Heart left ventricle (tissue), 16 donors: ENCODE measurements at regions not wholly inside any gene's neighbourhood (a gene's known extent, or its start where the extent isn't known, plus 50 kb on each side); places are given as distances from the start of the nearest gene placed in this dataset.

Experiments
- ATAC-seq, 4 donors: fragments of 200-7000 bp; cut with Tn5 transposase; one replicate each; pipeline ENCODE4 v1.9.1; 2020 to 2022; ENCODE audit warnings: moderate library complexity in 4 of 4, mild to moderate bottlenecking in 3 of 4, moderate number of reproducible peaks in 1 of 4
- DNase-seq, 5 donors: peaks; one replicate each; pipeline ENCODE4 v3.0.0-alpha.2; 2020
- H3K27ac ChIP-seq, 12 donors: fragments of 200-600 bp; sonication (generic) in 4 of 12; one replicate each; pipeline versions ENCODE4 v1.5.0 to v1.8.0; 2016 to 2022; ENCODE audit warnings: mild to moderate bottlenecking in 2 of 12
- H3K27me3 ChIP-seq, 9 donors: fragments of 200-600 bp; sonication (generic) in 2 of 9; one replicate each; pipeline versions ENCODE4 v1.5.1 to v1.8.0; 2016 to 2022; ENCODE audit warnings: mild to moderate bottlenecking in 3 of 9
- H3K36me3 ChIP-seq, 9 donors: fragments of 200-600 bp; sonication (generic) in 2 of 9; one replicate each; pipeline versions ENCODE4 v1.5.0 to v1.8.0; 2018 to 2022; ENCODE audit warnings: mild to moderate bottlenecking in 2 of 9
- H3K4me1 ChIP-seq, 12 donors: fragments of 200-600 bp; sonication (generic) in 4 of 12; one replicate each; pipeline versions ENCODE4 v1.5.0 to v1.8.0; 2016 to 2022; ENCODE audit warnings: mild to moderate bottlenecking in 3 of 12
- H3K4me3 ChIP-seq, 12 donors: fragments of 200-600 bp; sonication (generic) in 4 of 12; one replicate each; pipeline versions ENCODE4 v1.5.0 to v1.8.0; 2017 to 2022; ENCODE audit warnings: mild to moderate bottlenecking in 9 of 12, moderate library complexity in 4 of 12
- H3K9me3 ChIP-seq, 12 donors: fragments of 200-600 bp; sonication (generic) in 4 of 12; one replicate each; pipeline versions ENCODE4 v1.5.0 to v1.8.0; 2016 to 2022; ENCODE audit warnings: mild to moderate bottlenecking in 1 of 12
- POLR2A ChIP-seq, 2 donors: fragments of 450-650 bp; IDR thresholded peaks; one replicate each; pipeline ENCODE4 v1.6.1; 2017; ENCODE audit warnings: antibody characterized with exemption in 2 of 2, mild to moderate bottlenecking in 2 of 2, moderate library complexity in 2 of 2
- WGBS, 4 donors: extraction: QIAGEN DNeasy Blood & Tissue Kit in 2 of 4; methylation state at CpG; one replicate each; pipeline versions ENCODE4 v1.1.5 to v1.1.7; 2013 to 2018; 5-methylcytosine and 5-hydroxymethylcytosine counted together
- intact Hi-C, 10 donors: fragments of 100-400 bp; cut with DNase I; formaldehyde crosslinking; loops; one replicate each; pipeline versions ENCODE4 v1.11.1 to v1.14.2; 2022
- TF ChIP-seq, protein P1 (sequence below), 12 donors: fragments of 200-600 bp; sonication (generic) in 4 of 12; IDR thresholded peaks; one replicate each; pipeline versions ENCODE4 v1.5.0 to v1.8.0; 2018 to 2022; ENCODE audit warnings: antibody characterized with exemption in 12 of 12, mild to moderate bottlenecking in 5 of 12
- donor health status: ischemic (EF 13 %, LVEDD 7.1; RV severe dilation, severe dysfunction).
- donor health status: healthy with polysubstance abuse.
- donor health status: DM: no; HTN: yes; CAD: no.
- donor health status: DM: no; HTN: no; CAD: no.
- donor health status: ischemic (EF 25% LVEDD 6.9; RV normal size, moderate dysfunction).
- donor health status: ischemic (EF 25% LVEDD 5.7; RV mildly dilated, moderate dysfunction).
- donor health status: healthy.
- donor health status: DM: yes; HTN: yes; CAD: no.
- donor health status: ischemic (EF 35%, LVEDD 5.7; RV mildly dilated, moderate dysfunction).
- donor health status: nonischemic (EF 11% LVEDD 7.7; RV severe dilation, severe dysfunction).
- donor health status: DM: yes; HTN: yes; CAD: no.
- donor health status: PGD.
- donor health status: ischemic (EF 29% LVEDD 5.4; RV normal size, mild dysfunction).
- donor health status: nonischemic (EF 23%, LVEDD 6.1; RV moderate dilation, normal function).

DNA sequence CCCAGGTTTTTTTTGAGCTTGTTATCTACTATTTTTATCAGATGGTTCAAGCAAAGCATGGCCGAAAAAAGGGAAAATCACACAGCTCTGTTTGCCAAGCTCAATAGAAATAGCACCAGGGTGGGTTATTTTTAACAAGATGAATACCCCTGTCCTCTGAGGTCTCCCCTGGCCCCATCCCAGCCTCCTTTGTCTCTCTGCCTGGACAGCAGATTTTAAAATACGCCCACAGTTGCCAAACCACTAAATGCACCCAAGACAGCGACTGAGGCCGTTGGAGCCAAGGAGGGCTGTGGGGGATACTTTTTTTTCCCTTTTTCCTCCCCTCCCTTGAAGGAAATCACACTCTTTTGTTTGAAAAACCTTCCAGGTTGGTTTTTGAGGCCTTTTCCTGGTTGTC, 106.6 kb downstream of the VEGFA start:
- intact Hi-C loops, result no loop called here
- Histone ChIP-seq H3K36me3 (no peaks in the 10 kb centered on the region), H3K27ac (no peak overlapping the region), H3K9me3 (no peaks in the 10 kb centered on the region), H3K4me1 (peaks cover 0 to 7% (median 0%) of the 10 kb centered on the region in 12 donors), H3K27me3 (no peaks in the 10 kb centered on the region), H3K4me3 (no peak overlapping the region)
- no peak for ATAC-seq
- 61 to 78% (median 75%) methylated on average over 4 of the region's 4 CpGs for WGBS, 4 donors
- DNase-seq, result peak in 1 of 5 donors; percentile 8
- TF ChIP-seq POLR2A (IDR thresholded peaks at IDR 0.05), result no peak
- TF ChIP-seq, protein P1, sequence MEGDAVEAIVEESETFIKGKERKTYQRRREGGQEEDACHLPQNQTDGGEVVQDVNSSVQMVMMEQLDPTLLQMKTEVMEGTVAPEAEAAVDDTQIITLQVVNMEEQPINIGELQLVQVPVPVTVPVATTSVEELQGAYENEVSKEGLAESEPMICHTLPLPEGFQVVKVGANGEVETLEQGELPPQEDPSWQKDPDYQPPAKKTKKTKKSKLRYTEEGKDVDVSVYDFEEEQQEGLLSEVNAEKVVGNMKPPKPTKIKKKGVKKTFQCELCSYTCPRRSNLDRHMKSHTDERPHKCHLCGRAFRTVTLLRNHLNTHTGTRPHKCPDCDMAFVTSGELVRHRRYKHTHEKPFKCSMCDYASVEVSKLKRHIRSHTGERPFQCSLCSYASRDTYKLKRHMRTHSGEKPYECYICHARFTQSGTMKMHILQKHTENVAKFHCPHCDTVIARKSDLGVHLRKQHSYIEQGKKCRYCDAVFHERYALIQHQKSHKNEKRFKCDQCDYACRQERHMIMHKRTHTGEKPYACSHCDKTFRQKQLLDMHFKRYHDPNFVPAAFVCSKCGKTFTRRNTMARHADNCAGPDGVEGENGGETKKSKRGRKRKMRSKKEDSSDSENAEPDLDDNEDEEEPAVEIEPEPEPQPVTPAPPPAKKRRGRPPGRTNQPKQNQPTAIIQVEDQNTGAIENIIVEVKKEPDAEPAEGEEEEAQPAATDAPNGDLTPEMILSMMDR (IDR thresholded peaks at IDR 0.05), result no peak

DNA sequence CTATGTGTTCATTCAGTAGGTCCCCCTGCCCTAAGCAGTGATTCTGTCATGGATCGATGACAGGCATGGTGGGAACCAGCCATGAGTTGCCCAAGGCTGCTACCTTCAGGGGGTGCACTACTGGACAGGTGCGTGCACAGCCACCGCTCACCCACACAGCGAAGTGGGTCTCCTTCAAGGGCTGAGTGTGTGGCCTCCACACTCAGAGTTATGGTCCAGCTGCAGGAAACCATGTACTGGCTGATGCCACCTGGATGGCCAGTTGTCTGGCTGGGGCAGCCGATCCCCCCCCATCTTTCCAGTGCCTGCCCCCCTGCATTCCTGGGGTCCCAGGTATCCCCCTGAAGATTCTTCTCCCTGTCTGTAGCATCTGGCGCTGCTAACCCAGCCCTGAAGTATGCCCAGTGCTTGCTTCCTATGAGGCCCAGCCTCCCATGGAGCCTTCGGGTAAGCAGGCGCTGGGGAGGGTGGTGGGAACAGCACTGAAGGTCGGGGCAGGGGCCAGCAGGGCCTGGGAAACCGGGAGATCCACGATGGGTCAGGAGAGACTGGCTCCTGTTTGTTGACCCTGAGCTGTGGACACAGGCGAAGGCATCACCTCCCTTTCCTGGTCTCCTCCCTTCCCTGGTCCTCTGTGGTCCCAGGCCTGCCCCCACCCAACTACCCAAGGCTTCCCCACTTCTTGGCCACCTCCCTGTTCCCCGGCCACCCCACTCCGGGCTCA, 106.0 kb downstream of the VEGFA start:
- intact Hi-C loops, result no loop called here
- ATAC-seq, result peak in 2 of 4 donors; percentile 18

DNA sequence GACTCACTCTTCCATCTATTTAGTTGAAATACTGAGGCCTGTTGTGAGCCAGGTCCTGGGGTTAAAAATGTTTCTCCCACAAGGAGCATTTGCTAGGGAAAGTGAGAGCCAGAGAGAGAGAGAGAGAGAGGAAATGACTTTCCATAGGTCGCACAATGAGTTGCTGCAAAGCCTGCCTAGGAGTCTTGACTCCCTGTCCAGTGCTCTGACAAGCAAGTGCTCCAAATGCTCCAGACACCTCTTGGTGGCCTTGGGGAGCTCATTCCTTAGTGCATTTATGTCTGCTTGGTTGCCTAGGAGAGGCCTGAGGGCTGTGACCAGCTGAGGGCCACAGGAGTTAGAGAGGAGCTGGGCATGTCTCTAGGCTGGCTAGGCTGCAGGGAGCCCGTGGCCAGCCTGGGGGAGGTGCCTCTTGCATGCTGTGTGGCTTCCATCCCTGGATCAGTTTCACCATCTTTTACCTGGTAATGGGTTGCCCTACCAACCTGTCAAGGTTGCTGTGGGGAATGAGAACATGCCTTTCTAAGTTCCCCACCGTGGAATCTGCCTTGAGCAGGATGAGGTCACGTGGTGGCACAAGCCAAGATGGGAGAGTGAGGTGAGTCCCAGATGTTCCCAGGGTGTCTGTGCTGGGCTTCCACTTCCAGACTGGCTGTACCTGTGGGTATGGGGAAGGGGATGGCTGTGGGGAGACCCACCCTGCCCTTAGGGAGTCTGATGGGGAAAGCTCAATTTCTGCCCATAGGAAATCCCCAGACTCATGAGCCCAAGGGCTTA, 105.0 kb downstream of the VEGFA start:
- no peak overlapping the region for H3K4me3 ChIP-seq
- DNase-seq (peak in 1 of 5 donors; percentile 10), ATAC-seq (no peak)
- TF ChIP-seq POLR2A (IDR thresholded peaks at IDR 0.05), result no peak
- TF ChIP-seq, protein P1 (IDR thresholded peaks at IDR 0.05), result no peak
- WGBS, 4 donors, result 70 to 89% (median 82%) methylated on average over 2 to 4 of the region's 4 CpGs
- H3K9me3 ChIP-seq, result no peaks in the 10 kb centered on the region
- peaks cover 0 to 7% (median 0%) of the 10 kb centered on the region in 12 donors for H3K4me1 ChIP-seq
- H3K27me3 ChIP-seq, result no peaks in the 10 kb centered on the region
- intact Hi-C loops, result no loop called here
- H3K36me3 ChIP-seq, result no peaks in the 10 kb centered on the region
- H3K27ac ChIP-seq, result no peak overlapping the region

More for the DNA sequence above, 106.0 kb downstream of the VEGFA start:
- WGBS, 4 donors, result 78 to 86% (median 80%) methylated on average over 9 to 14 of the region's 14 CpGs
- H3K27ac ChIP-seq, result no peak overlapping the region
- TF ChIP-seq, protein P1 (IDR thresholded peaks at IDR 0.05), result no peak
- no peak for TF ChIP-seq POLR2A (IDR thresholded peaks at IDR 0.05)
- no peaks in the 10 kb centered on the region for H3K36me3 ChIP-seq
- H3K9me3 ChIP-seq, result no peaks in the 10 kb centered on the region
- peak in 1 of 5 donors; percentile 62 for DNase-seq
- H3K27me3 ChIP-seq, result no peaks in the 10 kb centered on the region
- H3K4me1 ChIP-seq, result peaks cover 0 to 7% (median 0%) of the 10 kb centered on the region in 12 donors
- H3K4me3 ChIP-seq, result no peak overlapping the region
